Panc1 (cell line): ENCODE measurements at regions not wholly inside any gene's neighbourhood (a gene's known extent, or its start where the extent isn't known, plus 50 kb on each side); places are given as distances from the start of the nearest gene placed in this dataset.

Experiments used
- ATAC-seq: fragments of 200-7000 bp; cut with Tn5 transposase; 2 replicates; pipeline ENCODE4 v1.9.1; 2020; ENCODE audit warnings: mild to moderate bottlenecking, moderate library complexity
- BruUV-seq: library from RNA; stranded (reverse); fragments of 400-500 nt; replicated peaks from 2 replicates; lab custom pipeline; 2021; lab: Mats Ljungman, UMichigan
- CTCF ChIA-PET: fragments of 300-600 bp; sonication (Branson Sonifier 250); formaldehyde crosslinking; loops from one replicate; lab custom pipeline; 2022; ENCODE audit warnings: antibody characterized with exemption; lab: Charles Lee
- POLR2A ChIA-PET: fragments of 300-600 bp; sonication (Branson Sonifier 250); formaldehyde crosslinking; loops from one replicate; lab custom pipeline; 2022; ENCODE audit warnings: antibody characterized with exemption; lab: Charles Lee
- DNase-seq: peaks from one replicate; pipeline ENCODE4 v3.0.0-alpha.2; 2010; ENCODE audit warnings: low read depth, low spot score
- H3K27ac ChIP-seq: 2 replicates; pipeline ENCODE4 v1.5.1; 2011; ENCODE audit warnings: mild to moderate bottlenecking, low read length, inconsistent platforms
- H3K27me3 ChIP-seq: fragments of 200-500 bp; sonication (Bioruptor generic); 2 replicates; pipeline ENCODE4 v1.6.0; 2014; ENCODE audit warnings: low read length, inconsistent platforms; ENCODE audit not compliant: control insufficient read depth, insufficient read depth
- H3K36me3 ChIP-seq: fragments of 200-500 bp; sonication (Bioruptor generic); 2 replicates; pipeline ENCODE4 v1.5.1; 2014; ENCODE audit warnings: inconsistent platforms, mild to moderate bottlenecking, low read length, moderate library complexity; ENCODE audit not compliant: control insufficient read depth, insufficient read depth
- H3K4me1 ChIP-seq: 2 replicates; pipeline ENCODE4 v1.5.1; 2011; ENCODE audit warnings: inconsistent platforms, mild to moderate bottlenecking, low read length, moderate library complexity; ENCODE audit not compliant: control insufficient read depth, insufficient read depth
- H3K4me3 ChIP-seq, 2 experiments: 2 replicates each; pipeline ENCODE4 v1.5.1; 2011 to 2012; ENCODE audit warnings: low read depth in 2 of 2, low read length in 2 of 2, mild to moderate bottlenecking in 2 of 2, inconsistent platforms in 1 of 2, moderate library complexity in 1 of 2
- H3K9me3 ChIP-seq: fragments of 200-500 bp; sonication (Bioruptor generic); 2 replicates; pipeline ENCODE4 v1.5.1; 2014; ENCODE audit warnings: low read depth, mild to moderate bottlenecking, inconsistent platforms, low read length, moderate library complexity; ENCODE audit not compliant: control insufficient read depth, insufficient read depth
- CTCF ChIP-seq: fragments of 450-650 bp; IDR thresholded peaks from 2 replicates; pipeline ENCODE4 v1.5.1; 2017; ENCODE audit warnings: mild to moderate bottlenecking
- POLR2AphosphoS5 ChIP-seq: IDR thresholded peaks from 2 replicates; pipeline ENCODE4 v1.6.1; 2012; ENCODE audit warnings: mild to moderate bottlenecking, low read depth, low read length, moderate library complexity
- REST ChIP-seq, 2 experiments: IDR thresholded peaks; 2 replicates each; pipeline ENCODE4 v1.6.1; 2011 to 2012; ENCODE audit warnings: low read depth in 2 of 2, control low read depth in 1 of 2, low read length in 1 of 2, mild to moderate bottlenecking in 1 of 2, moderate library complexity in 1 of 2; ENCODE audit not compliant: insufficient read depth in 1 of 2
- SIN3A ChIP-seq: IDR thresholded peaks from 2 replicates; pipeline ENCODE4 v1.6.1; 2012; ENCODE audit warnings: low read depth, mild to moderate bottlenecking, low read length, moderate library complexity, borderline replicate concordance; ENCODE audit not compliant: insufficient read depth
- TCF7L2 ChIP-seq: IDR thresholded peaks from 2 replicates; pipeline ENCODE4 v1.6.1; 2011; ENCODE audit warnings: mild to moderate bottlenecking, low read depth, low read length, inconsistent platforms
- in situ Hi-C: cut with HindIII; loops from 2 replicates; pipeline ENCODE4 v1.10.0; 2016; ENCODE audit warnings: low sequenced_read_pairs, low pct_unique_long_range_greater_than_20kb
- intact Hi-C: fragments of 100-400 bp; cut with micrococcal nuclease; formaldehyde crosslinking; loops from one replicate; pipeline ENCODE4 v1.10.0; 2022; ENCODE audit not compliant: unreplicated experiment

- H3K9me3 ChIP-seq, result no peaks in the 10 kb centered on the region
- H3K36me3 ChIP-seq, result no peaks in the 10 kb centered on the region
- DNase-seq (no peak), ATAC-seq (no peak)
- H3K4me3 ChIP-seq, result no peak overlapping the region
- POLR2A ChIA-PET, result no interaction called here
- no peak overlapping the region for H3K27ac ChIP-seq
- no peaks in the 10 kb centered on the region for H3K27me3 ChIP-seq
- TF ChIP-seq SIN3A (no peak), TCF7L2 (no peak), POLR2AphosphoS5 (no peak), CTCF (no peak), REST (IDR thresholded peaks at IDR 0.05; ENCODE audit: insufficient read depth in 1 of 2, low read depth in 2 of 2, low read length in 1 of 2) (no peak)
- in situ Hi-C loops, result no loop called here
- CTCF ChIA-PET, result no interaction called here
- H3K4me1 ChIP-seq, result no peaks in the 10 kb centered on the region
- intact Hi-C loops, result no loop called here
- no TSS peak for BruUV-seq
These were observed 855.4 kb upstream of the NR2F2 start for GRCh38 chr15:95475067-95475466.

- no peak for DNase-seq
- H3K4me1 ChIP-seq, result no peaks in the 10 kb centered on the region
- H3K27me3 ChIP-seq, result no peaks in the 10 kb centered on the region
- no TSS peak for BruUV-seq
- H3K27ac ChIP-seq, result no peak overlapping the region
- TF ChIP-seq SIN3A (no peak), TCF7L2 (no peak), REST (IDR thresholded peaks at IDR 0.05; ENCODE audit: insufficient read depth in 1 of 2, low read depth in 2 of 2, low read length in 1 of 2) (no peak), POLR2AphosphoS5 (no peak), CTCF (no peak)
- no peaks in the 10 kb centered on the region; the same call in 1 of the 2 replicates for H3K36me3 ChIP-seq
- in situ Hi-C loops, result no loop called here
- CTCF ChIA-PET, result no interaction called here
- no peak overlapping the region for H3K4me3 ChIP-seq
- POLR2A ChIA-PET, result no interaction called here
- ATAC-seq, result no peak
- intact Hi-C loops, result no loop called here
- peaks cover 1% of the 10 kb centered on the region; the same call in 1 of the 2 replicates for H3K9me3 ChIP-seq
These were observed 851.2 kb upstream of the NR2F2 start for GRCh38 chr15:95479308-95479707.
